Activated CD8-positive, alpha-beta memory T cell treated with anti-CD3 and anti-CD28 coated beads, Interleukin-2, amount 50 U/mL, for 4 hours (primary cell): ENCODE measurements at regions not wholly inside any gene's neighbourhood (a gene's known extent, or its start where the extent isn't known, plus 50 kb on each side); places are given as distances from the start of the nearest gene placed in this dataset.
A peak's percentile ranks its signal among the peaks of the same experiment; 100 is the strongest.

ENCODE experiments used
- DNase-seq: peaks from one replicate; pipeline ENCODE4 v3.0.0-alpha.2; 2020

DNA sequence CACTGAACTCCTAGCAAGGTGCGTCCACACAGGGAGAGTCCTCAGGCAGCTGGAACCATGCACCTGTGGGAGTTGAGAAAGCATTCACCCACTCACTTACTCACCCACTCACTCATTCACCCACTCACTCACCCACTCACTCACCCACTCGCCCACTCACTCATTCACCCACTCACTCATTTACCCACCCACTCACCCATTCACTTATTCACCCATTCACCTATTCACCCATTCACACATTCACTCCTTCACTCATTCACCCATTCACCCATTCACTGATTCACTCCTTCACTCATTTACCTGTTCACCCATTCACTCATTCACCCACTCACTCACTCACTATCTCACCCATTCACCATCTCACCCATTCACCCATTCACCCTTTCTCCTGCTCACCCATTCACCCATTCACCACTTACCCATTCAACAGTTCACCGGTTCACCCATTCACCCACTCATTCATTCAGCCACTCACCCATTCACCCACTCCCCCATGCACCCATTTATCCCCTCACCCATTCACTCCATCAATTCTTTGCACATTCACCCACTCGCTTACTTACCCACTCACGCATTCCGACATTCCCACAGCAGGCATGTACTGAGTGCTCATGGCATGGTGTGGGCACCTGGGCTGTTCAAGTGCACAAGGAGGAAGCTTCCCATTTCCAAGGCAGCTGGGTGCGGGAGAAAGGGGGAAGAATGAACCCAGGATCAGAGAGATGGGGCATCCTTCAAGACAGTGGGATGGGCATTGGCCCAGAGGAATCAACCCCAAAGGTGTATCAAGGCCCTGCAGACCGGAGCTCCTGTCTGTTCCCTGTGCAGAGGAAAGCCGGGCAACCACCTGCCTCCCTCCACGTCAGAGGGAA lies 135.2 kb upstream of the C14orf180 start:
- no peak for DNase-seq

DNA sequence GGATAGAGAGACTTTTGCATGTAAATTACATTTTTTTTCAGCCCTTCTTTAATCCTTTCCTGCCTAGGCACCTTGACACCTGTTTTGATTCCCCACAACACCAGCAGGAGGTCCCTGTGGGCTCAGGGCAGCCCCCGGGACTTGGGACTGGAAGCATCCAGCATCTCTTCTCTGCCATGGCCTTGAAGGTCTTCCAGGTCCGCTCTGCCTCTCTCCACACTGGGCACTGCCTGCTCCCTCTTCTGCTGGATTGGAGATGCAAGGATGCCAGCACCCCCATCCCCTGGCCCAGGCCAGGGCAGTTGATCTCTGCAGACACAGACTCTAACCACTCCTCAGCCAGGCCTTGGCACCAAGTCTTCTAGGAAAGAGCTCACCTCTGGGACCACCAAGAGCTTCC lies 134.5 kb upstream of the C14orf180 start:
- DNase-seq: no peak

DNA sequence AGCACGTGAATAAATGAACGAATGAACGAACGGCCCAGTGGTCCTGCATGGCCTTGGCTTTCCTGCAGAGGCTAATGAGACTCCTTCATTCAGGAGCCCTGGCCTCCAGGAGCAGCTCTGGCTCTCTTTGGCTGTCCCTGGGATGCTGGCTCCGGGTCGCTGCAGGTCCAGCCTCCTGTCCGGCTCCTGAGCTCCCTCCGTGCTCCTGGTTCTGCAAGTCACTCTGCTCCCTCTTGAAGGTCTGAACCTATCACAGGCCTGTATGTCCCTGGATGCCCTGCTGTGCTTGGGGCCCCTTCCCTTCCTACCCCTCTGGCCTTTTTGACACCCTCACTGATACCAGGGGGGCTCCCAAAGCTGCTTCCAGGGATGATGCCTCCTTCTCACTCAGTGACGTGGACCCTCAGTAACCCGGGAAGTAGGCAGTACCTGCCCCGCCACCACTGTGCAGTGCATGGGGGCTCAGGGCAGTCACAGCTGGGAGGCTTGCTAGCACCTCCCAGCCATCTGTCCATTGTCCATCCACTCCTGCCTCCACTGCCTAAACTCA lies 133.7 kb upstream of the C14orf180 start:
- no peak for DNase-seq

DNA sequence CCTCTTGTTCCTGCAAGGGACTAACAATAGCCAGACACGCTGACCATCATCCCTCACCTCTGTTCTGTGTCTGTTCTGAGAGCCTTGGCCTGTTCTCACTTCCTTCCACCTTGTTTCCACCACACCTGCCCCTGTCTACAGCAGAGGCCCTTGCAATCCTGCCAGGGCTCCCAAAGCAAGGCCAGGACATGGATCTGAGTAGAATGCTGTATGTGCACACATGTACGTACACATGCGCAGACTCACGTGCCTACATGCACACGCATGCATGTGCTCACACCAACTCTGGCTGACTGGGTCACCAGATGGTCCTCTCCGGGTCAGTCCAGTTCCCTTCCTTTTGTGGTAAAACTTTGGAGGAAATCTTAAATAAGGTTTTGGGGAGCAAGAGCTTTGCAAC lies 133.0 kb upstream of the C14orf180 start:
- DNase-seq: no peak

DNA sequence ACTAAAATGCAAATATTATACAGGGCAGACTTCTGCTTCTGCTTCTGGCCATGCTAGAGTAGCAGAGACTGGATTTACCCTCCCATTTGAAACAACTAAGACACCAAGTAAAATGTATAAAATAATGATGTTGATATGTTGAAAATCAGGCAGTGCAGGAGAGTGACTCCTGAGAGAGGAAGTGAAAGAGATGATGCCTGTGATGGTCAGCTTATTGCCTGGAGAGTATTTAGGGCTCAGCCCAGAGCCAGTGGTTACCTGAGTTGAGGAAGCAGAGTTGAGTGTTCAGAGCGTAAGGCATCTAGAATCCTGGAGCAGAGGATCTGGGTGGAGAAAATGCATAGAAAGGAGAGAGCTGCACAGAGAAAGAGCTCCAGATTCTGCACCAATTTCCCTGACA lies 131.8 kb upstream of the C14orf180 start:
- DNase-seq: no peak

DNA sequence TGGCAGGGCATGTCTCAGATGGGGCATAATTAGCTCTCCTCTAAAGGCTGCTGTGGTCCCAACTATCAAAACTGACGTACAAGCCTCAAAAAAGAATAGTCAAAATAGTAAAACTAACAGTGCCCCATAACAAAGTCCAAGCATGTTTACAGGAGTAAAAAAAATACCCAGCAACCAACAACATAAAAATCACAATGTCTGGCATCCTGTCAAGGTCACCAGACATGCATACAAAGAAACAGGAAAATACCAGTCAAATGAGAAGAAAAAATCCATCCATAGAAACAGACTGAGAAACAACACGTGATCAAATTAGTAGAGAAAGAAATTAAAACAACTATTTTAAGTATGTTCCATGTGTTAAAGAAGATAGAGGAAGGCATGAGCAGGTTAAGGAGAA lies 131.2 kb upstream of the C14orf180 start:
- DNase-seq: no peak

DNA sequence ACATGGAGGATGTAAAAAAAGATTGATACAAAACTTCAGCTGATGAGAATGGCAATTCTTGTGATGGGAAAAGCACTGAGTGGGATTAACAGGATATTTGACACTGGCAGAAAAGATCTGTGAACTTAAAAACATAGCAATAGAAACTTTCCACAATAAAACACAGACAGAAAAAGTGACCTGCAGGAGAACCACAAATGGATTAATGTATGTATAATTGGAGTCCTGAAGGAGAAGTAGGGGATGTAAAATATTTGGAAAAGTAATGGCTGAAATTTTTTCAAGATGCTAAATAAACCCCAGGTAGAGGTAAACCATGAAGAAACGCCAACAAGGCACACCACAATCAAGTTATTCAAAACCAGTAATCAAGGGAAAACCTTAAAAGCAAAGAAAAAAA lies 130.8 kb upstream of the C14orf180 start:
- no peak for DNase-seq

DNA sequence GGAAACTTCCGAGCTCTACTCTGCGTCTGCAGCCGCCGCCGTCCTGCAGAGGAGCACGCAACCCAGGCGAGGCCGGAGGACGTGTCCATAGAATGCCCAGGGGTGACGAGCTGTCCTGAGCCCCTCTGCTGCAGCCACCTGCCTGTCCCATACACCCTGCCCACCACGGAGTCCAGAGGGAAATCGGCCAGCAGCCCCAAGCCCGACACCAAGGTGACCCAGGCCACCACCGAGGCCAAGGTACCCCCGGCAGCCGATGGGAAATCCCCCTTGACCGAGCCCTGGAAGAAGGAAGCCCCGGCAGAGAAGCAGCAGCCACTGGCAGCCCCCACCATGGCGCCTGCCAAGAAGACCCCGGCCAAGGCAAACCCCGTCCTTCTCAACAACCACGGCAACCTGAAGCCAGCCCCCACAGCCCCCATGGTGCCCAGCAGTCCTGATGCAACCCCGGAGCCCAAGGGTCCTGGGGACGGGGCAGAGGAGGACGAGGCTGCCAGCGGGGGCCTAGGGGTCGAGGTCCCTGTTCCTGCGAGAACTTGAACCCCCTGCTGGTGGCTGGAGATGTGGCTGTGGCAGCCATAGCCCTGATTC lies 128.7 kb upstream of the C14orf180 start:
- peak; percentile 11 for DNase-seq

DNA sequence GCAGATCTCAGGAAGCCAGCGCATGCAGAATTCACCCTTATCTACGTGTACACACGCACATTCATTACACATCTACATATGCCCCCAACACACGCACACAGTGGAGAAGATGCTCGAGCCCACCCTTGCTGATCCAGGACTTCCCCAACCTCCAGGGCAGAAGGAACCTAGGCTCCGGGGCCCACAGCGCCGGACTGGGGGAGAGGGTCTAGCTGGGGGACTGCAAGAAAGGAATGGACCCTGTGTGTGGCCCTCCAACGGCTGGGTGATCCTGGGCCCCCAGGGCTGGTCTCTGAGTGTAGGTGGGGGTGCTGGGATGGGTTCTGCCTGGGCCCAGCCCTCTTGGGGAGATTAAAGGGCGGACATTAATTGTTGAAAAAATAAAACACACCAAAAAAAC lies 128.1 kb upstream of the C14orf180 start:
- no peak for DNase-seq

DNA sequence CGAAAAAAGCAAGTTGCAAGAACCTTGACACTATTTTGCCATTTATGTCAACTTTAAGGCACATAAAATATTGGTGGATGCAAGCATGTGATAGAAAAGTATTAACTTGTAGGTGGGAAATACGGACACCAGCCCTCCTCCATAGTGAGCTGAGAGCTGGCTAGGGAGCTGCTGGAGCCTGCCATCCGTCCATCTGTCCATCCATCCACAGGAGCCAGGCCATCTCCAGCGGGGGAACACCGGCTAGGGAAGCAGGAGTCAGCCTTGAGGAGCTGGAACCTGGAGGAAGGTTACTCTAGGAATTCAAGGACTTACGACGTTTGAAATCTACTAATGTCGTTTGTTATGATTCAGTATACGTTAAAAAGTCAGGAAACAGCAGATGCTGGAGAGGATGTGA lies 120.7 kb upstream of the C14orf180 start:
- no peak for DNase-seq

DNA sequence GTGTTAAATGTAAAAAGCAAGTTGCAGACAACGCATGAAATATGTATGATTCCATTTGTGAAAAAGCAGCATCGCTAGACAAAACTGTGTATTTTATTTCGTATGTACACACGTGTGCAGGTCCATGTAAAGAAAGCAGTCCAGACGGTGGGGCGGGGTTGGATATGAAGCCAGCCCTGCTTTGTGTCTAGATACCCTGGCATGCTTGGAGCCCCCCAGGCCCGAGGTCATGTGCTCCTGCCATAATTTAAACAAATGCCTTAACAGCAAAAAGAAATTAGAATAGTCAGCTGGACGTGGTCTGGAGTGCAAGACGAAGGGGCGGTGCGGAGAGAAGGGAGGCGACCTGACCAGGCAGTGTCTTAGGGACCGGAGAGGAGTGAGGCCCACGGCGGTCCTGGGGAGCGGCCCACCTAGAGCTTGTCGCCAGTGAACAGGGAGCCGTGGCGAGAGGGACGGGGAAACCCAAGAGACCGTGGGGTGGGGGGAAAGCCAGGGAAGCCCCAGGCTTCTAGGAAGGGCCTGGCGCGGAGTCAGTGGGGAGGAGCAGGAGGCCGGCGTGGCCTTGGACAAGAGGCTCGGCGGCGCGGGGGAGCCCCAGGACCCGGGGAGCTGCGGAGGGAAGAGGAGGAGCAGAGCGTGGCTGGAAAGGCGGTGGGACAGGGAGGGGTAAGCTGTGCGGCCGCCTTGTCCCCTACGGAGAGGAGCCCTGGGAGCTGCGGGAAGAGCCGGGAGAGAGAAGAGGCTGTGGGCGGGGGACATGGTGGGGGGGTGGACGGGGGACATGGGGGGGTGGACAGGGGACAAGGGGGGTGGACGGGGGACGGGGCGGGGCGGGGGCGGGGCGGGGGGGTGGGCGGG lies 118.5 kb upstream of the C14orf180 start:
- no peak for DNase-seq

DNA sequence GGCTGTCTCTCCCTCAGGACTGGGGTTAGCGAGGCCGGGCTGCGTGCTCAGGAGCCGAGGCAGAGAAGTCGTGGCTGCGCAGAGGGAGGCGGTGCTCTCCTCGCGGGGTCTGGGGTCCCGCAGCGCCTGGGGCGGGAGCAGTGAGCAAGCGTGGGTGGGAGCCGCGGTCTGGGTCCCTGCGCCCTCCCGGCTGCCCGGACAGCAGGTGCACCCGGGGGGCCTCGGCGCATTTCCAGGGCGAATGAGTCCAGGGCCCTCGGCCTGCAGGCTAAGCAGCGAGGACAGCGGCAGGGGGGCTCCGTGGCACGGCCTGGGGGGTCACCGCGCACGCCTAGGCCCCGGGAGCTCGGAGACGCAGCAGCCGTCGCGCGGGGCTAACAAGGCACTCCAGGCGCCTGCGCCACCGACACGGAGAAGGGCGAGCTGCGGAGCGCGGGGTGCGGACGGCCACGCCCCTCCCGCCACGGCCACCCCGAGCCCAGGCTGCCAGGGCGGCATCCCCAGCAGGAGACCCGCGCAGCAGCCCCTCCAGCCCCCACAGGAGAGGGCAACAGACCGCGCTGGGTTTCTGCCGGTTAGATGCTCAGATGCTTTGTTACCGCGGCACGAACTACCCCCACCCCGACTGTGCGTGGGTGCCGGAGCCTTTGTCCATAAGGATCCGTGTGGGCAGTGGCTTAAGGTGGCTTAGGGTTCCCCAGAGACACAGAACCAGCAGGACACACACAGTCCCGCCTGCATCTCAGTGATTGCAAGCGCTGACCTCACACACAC lies 117.7 kb upstream of the C14orf180 start:
- no peak for DNase-seq

DNA sequence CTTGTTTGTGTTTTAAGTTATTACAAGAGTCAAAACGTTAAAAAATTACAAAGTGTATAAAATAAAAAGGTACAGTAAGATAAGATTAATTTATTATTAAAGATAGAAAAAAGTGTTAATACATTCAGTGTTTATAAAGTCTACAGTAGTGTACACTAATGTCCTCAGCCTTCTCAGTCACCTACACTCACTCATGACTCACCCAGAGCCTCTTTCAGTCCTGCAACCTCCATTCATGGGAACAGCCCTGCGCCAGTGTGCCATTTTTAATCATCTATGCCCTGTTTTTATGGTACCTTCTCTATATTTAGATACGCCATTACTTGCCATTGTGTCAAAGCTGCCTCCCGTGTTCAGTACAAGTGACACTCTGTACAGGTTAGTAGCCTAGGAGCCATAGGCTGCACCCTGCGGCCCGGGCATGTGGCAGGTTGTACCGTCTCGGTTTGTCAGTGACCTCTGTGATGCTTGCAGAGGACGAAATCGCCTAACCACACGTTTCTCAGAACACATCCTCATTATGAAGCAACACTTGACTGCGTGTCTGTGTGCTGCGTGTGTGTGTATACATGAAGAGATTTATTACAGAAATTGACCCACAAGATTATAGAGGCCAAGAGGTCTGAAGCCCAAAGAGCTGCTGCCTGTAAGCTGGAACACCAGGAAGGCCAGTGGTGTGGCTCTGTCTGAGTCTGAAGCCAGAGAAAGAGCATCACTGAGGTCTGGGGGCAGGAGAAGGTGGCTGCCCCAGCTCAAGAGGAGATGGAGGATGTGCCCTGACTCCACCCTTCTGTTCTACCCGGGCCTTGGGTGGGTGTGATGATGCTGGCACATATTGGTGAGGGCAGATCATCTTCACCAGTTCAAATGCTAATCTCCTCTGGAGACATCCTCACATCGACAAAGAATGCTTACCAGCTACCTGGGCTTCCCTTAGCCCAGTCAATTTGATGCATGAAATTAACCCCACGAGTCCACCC lies 116.6 kb upstream of the C14orf180 start:
- no peak for DNase-seq

DNA sequence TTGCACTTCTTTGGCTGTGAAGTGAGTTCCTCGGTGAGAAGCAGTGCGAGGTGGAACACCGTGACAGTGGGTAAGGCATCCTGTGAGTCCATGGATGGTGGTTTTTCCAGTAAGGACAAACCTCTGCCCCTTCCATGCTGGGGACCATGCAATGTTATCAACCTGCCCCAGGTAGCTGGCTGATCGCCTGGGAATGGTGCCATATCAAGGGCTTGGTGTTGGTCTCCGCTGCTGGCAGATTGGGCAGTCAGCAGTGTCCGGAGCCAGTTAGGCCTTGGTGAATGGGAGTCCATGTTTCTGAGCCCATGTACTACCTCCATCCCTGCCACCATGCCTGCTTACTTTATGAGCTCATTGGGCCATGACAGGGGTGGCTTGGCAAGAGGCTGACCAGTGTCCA lies 114.7 kb upstream of the C14orf180 start:
- no peak for DNase-seq

DNA sequence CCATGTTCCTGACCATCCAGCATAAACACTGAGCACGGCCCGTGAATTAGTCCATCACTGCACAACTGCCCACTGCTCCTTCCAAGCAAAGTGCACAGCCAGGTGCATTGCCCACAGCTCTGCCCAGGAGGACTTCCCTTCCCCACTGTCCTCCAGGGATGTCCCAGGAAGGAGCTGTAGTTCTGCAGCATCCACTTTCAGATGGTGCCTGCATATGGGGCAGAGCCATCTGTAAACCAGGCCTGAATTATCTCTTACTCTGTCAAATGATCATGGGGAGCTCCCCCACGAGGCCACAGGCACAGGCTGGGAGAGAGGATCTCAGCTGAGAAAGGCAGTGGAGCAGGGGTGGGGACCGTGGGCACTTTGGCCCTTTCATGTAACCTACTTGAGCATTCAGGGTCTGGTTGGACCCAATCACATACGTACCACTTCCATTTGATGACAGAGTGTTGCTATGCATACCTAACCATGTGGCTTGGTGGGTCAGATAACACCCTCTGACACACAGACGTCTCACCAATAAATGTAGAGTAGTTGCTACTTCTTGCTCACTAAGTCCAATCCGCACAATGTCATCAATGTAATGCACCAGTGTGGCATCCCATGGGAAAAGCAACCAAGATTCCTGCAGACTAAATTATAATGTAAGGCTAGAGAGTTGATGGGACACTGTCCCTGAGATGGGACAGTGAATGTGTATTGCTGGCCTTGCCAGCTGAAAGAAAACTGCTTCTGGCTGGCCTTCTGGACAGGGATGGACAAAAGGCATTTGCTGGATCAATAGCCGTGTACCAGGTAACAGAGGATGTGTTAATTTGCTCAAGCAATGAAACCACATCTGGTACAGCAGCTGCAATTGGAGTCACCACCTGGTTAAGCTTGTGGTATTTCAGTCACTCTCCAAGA lies 113.8 kb upstream of the C14orf180 start:
- no peak for DNase-seq

DNA sequence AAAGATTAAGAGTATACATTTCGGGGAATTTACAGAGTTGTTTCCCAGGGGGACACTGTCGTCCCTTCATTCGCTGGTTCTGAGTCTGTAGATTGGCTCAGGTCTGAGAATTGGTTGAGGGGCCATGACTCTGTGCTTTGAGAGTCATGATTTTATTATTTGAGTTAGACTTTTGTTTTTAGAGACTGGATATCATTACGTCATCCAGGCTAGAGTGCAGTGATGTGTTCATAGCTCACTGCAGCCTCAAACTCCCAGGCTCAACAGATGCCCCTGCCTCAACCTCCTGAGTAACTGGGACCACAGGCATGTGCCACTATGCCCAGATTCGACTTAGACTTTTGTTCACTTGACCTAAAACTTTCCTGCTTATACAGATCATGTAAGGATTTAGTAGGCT lies 112.3 kb upstream of the C14orf180 start:
- DNase-seq: no peak

DNA sequence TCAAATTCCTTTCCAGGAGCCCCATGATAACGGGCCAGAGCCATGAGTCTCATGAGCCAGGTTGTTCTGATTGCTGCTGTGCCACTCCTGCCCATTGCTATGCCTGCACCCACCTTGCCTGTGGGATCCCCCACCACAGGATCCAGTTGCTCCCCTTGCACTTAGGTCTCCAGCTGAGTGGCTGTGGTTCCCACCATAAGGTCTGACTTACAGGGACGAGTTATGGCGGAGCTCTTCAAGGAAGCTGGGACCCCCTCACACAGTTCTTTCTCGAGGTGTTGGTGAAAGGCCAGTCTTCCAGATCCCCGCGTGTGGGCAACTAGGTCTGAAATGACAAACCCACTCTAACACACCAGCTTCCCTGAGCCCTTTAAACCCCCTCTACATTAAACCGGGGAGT lies 111.9 kb upstream of the C14orf180 start:
- no peak for DNase-seq

DNA sequence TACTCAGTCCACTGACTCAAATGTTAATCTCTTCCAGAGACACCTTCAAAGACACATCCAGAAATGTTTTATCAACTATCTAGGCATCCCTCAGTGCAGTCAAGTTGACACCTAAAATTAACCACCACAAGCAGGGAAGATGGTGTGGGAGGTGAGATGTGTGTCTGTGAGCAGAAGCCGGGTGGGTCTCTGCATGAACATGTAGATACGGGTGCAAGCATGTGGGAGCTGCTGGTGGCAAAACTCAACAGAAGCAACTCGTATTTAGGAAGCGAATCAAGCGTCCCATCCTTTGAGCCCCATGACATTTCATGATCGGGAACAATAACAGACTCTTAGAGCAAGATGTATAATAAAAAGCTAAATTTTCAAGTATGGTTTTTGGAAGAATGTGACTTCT lies 110.0 kb upstream of the C14orf180 start:
- DNase-seq: no peak

DNA sequence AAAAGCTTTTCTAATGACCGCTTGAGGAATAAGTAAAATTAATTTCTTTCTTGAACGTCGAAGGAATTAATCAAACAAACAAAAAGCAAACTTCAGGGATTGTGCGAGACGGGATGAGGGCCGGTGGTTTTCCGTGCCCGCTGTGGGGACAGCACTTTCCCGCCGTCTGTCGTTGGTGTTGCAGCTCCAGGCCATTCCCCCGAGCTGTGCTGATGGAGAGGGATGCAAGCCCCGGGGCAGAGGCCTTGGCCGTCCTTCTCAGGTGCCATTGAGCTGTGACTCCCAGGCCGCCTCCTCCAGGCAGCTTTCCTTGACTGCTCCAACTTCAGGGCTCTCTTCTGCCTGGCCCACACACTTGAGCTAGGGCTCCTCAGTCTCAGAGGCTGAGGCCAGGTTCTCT lies 109.0 kb upstream of the C14orf180 start:
- DNase-seq: no peak

DNA sequence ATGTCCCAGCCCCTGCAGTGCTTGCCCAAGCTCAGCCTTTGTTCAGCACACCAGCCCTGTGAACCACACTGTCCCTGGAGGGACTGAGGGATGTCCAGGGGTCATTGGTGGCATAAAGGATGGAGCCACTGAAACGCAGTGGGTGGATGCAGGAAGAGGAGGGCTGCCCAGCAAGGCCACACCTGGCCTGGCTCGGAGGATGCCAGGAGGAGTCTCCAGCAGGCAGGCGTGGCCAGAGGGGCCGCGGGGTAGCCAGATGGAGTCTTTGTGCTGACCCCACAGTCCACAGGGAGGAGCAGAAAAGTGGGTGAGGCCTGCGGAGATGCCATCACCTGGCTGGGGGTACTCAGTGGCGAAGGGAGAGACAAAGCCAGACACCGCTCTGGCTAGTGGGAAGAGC lies 108.5 kb upstream of the C14orf180 start:
- DNase-seq: no peak
